ENCODE measurements at regions not wholly inside any gene's neighbourhood (a gene's known extent, or its start where the extent isn't known, plus 50 kb on each side); places are given as distances from the start of the nearest gene placed in this dataset.

- no peak for DNase-seq
Measured at GRCh38 chr6:48814957-48815356, 648.1 kb downstream of the MMUT start.

GRCh38 chr6:48813836-48814235 is 649.2 kb downstream of the MMUT start:
- no peak for DNase-seq

GRCh38 chr6:48809700-48810099 is 653.4 kb downstream of the MMUT start:
- no peak for DNase-seq

- no peak for DNase-seq
Measured at GRCh38 chr6:48809245-48809644, 653.8 kb downstream of the MMUT start.

- DNase-seq, result no peak
Measured at GRCh38 chr6:48798296-48798695, 664.8 kb downstream of the MMUT start.

GRCh38 chr6:48782225-48782624 is 671.2 kb upstream of the PTCHD4 start:
- no peak for DNase-seq

- no peak for DNase-seq
Measured at GRCh38 chr6:48777411-48777810, 666.4 kb upstream of the PTCHD4 start.

- peak; percentile 63 for DNase-seq
Measured at GRCh38 chr6:48775157-48775556, 664.2 kb upstream of the PTCHD4 start.

- no peak for DNase-seq
Measured at GRCh38 chr6:48774276-48774675, 663.3 kb upstream of the PTCHD4 start.

GRCh38 chr6:48766349-48766748 is 655.4 kb upstream of the PTCHD4 start:
- peak; percentile 74 for DNase-seq

- DNase-seq, result peak; percentile 66
Measured at GRCh38 chr6:48765352-48765961, 654.5 kb upstream of the PTCHD4 start.

GRCh38 chr6:48764286-48765044 is 653.5 kb upstream of the PTCHD4 start:
- DNase-seq, result no peak

- DNase-seq, result peak; percentile 53
Measured at GRCh38 chr6:48757661-48758060, 646.7 kb upstream of the PTCHD4 start.

GRCh38 chr6:48755315-48755714 is 644.3 kb upstream of the PTCHD4 start:
- DNase-seq, result no peak

- no peak for DNase-seq
Measured at GRCh38 chr6:48754641-48755040, 643.6 kb upstream of the PTCHD4 start.

GRCh38 chr6:48750861-48751260 is 639.9 kb upstream of the PTCHD4 start:
- no peak for DNase-seq

- DNase-seq, result no peak
Measured at GRCh38 chr6:48747471-48747870, 636.5 kb upstream of the PTCHD4 start.

GRCh38 chr6:48747040-48747439 is 636.0 kb upstream of the PTCHD4 start:
- no peak for DNase-seq

- no peak for DNase-seq
Measured at GRCh38 chr6:48744948-48745347, 634.0 kb upstream of the PTCHD4 start.

- peak; percentile 1 for DNase-seq
Measured at GRCh38 chr6:48743738-48744137, 632.7 kb upstream of the PTCHD4 start.

- peak; percentile 71 for DNase-seq
Measured at GRCh38 chr6:48736501-48737206, 625.7 kb upstream of the PTCHD4 start.

- DNase-seq, result no peak
Measured at GRCh38 chr6:48735846-48736245, 624.8 kb upstream of the PTCHD4 start.

- DNase-seq, result no peak
Measured at GRCh38 chr6:48733581-48733980, 622.6 kb upstream of the PTCHD4 start.

GRCh38 chr6:48714699-48715098 is 603.7 kb upstream of the PTCHD4 start:
- no peak for DNase-seq

Measured in fibroblast of skin of back (primary cell).